Renal cortical epithelial cell (primary cell): ENCODE measurements at regions not wholly inside any gene's neighbourhood (a gene's known extent, or its start where the extent isn't known, plus 50 kb on each side); places are given as distances from the start of the nearest gene placed in this dataset.
"Not testable (repeated sequence)": the region's sequence is repeated elsewhere in the genome, so short reads cannot be mapped to it uniquely, and the experiment has no call there.

Experiments
- DNase-seq: peaks from one replicate; pipeline ENCODE4 v3.0.0-alpha.2; 2011; ENCODE audit warnings: low read depth

DNA sequence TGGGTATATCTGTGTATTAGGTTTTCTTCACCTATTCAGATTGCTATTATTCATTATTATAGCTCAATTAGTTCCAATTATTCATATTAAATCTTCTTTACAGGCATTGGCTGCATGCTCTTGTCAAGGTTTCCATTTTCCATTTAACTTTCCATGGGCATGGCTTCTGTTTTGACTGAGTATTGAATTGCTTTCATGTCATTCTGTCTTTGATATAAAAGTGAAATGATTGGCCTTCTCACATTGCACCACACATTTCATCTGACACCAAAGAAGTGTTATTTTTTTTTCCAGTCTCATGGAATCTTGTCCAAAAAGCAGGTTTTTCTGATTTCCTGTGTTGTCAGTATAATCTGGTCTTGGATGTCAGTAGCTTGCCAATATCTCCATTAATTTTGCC, 1244.3 kb downstream of the RAPGEF2 start:
- no peak for DNase-seq

DNA sequence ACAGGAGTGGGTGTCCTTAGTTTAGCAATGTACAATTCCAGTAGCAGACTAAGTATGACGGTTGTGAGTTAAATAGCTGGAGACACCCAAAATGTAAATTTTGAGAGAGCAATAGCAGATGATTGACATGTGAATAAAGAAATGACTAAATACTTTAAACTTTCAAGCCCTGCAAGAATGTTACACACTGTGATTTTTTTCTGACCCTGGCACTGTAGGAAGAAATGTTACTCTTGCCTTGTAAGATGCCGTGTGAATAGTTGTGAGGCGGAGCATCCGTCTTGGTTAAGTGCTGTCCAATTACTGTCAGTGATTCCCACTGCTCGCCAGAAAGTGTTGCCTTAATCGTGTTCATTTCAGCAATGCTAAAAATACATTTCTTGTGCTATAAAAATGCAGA, 1248.1 kb downstream of the RAPGEF2 start:
- no peak for DNase-seq

DNA sequence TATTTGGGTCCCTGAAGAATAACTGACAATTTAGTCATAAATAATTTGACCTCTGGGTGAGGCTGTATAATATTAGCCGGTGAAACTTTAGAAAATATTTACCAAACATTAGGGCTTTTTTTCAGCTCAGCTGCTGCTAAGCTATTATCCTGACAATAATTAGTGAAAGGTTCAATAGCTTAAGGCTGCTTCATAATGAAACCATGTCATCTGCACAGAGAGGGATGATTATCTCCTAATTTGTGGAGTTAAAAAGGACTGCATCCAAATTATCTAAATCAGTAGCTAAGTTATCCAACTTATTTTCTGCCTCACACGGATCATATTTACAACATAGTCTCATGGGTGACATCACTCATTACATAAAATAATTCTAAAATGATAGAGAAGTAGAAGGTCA, 1249.8 kb downstream of the RAPGEF2 start:
- no peak for DNase-seq

DNA sequence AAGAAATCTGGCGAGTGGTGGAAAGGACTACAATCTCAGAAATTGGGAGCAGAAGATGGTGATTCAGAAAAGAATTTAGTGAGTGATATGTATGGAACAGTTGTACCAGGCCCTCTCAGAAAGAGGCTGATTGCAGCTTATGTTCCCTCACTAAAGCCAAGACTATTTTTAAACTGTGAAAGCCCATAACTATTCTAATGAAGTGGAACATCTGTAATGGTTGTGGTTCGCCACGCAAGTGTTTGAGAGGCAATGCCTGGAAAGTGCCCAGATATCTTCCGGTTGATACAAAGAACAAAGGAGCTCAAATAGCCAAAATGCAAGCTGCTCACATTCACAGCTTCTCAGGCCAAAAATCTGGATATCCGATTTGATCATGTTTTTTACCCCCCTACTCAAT, 1250.7 kb downstream of the RAPGEF2 start:
- DNase-seq = no peak

DNA sequence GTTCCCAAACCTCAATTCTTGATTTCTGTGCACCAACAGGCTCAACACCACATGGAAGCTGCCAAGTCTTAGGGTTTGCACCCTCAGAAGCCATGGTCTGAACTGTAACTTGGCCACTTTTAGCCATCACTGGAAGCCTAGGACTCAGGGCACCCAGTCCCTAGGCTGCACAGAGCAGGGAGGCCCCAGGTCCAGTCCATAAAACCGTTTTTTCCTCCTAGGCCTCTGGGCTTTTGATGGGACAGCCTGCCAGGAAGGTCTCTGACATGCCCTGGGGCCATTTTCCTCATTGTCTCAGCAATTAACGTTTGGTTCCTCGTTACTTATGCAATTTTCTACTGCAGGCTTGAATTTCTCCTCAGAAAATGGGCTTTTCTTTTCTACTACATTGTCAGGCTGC, 1259.6 kb downstream of the RAPGEF2 start:
- DNase-seq = no peak

DNA sequence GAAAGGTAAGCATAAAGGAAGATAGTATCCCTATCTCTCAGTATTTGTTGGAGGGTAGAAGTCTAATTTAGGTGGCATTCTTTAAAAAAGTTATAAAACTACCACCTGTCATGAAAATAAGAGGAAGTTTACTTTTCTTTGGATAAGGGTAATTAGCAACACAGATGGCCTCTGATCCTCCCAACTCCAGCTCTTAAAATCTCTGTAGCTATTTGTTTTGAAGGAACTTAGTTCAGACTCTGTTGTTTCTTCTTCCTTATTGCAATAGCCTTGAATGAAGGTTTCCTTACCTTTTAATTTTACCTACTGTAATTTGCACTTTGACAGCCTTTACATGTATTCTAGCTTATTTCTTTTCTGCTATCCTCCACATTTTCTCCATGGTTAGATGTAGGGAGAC, 1261.3 kb downstream of the RAPGEF2 start:
- DNase-seq = no peak

DNA sequence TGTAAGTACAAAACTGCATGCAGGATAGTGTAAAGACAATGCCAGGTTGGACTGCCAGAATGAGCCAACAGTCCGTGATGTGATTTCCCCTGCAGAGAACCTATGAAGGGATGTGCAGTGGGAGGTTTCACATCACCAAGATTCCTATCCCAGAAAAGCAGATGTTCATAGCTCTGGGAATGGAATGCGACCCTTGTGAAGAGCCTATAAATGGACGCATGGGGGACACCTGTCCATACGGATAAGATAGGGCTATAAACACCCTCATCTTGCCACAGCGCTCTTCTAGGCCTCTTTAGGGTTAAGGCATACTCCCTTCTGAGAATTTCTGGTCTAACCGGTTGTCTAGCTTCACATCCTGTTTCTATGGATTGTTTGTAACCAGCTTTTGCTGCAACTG, 1261.8 kb downstream of the RAPGEF2 start:
- DNase-seq = not testable (repeated sequence)

DNA sequence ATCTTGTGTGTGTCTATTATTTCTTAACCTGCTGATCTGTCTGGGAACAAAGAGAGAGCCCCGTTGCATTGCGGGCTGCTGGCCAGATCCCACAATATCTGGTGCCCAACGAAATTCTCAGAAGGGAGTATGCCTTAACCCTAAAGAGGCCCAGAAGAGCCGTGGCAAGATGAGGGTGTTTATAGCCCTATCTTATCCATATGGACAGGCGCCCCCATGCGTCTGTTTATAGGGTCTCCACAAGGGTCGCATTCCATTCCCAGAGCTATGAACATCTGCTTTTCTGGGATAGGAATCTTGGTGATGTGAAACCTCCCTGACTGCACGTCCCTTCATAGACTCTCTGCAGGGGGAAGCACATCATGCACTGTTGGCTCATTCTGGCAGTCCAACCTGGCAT, 1262.5 kb downstream of the RAPGEF2 start:
- DNase-seq = not testable (repeated sequence)

DNA sequence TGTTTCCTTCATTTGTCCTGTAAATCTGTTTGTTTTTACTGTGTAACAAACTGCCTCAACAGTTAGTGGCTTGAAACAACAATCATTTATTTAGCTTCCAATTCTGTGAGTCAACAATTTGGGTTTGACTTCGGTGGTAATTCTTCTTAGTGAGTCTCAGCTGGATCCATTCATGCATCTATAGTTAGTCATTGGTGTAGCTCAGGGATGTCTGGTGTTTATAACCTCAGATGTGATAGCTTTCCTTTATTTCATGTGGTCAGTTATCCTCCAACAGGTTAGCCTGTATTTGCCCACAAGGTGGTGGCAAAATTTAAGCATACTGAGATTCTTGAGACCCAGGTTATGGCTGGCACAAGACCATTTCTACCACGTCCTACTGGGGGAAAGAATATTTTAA, 1267.2 kb downstream of the RAPGEF2 start:
- peak; percentile 87 for DNase-seq

DNA sequence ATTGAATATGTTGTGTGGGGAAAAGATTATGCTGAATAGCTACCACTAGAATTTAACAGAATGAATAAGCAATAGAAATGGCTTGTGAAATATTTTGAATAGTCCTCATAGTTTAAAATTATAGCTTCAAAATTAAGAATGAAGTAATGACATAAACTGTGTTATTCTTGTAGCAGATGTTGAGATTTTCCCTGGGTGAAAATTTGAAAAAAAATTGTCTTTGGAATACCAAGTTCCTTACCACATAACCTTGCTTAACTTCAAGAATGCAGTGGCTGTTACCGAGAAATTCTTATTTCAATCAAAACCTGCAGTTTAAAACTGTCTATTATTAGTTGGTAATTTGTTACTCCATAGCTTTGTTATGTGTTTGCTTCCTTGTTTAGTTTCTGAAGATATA, 1268.6 kb downstream of the RAPGEF2 start:
- DNase-seq = no peak

DNA sequence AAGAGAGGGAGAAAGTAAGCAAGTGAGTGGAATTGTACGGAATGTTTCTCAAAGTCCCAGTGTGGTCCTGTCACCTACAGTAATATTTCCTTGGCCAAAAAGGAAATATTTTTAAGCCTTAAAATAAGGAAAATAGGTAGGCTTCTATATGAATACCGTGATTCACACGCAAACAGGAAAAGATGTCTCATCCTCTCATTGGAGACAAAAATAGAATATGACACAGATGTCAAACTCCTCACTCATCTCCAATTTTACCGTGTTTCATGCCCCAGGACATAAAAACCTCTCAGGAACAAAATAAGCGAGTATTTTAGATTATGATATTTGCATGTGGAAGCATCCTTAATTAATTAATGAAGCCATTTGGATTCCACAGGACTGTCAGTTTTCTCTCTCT, 1269.5 kb downstream of the RAPGEF2 start:
- DNase-seq = no peak

DNA sequence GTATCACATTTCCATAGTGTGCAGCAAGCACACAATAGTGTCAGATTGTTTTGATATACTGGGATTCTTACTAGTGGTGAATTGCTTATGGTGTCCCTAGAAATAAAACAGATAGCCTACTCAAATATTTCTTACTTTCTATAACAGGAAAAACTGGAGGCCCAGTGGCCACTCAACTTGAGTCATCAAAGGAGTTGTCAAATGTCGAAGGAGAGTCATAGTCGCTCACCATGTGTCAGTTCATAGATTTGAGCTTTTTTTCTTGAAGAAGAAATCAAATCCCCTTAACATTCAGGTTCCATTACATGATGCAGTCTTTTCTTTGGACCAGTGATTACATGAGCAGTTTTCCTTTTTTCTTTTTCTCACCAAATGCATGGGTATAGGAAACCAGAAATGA, 1271.0 kb downstream of the RAPGEF2 start:
- DNase-seq = no peak

DNA sequence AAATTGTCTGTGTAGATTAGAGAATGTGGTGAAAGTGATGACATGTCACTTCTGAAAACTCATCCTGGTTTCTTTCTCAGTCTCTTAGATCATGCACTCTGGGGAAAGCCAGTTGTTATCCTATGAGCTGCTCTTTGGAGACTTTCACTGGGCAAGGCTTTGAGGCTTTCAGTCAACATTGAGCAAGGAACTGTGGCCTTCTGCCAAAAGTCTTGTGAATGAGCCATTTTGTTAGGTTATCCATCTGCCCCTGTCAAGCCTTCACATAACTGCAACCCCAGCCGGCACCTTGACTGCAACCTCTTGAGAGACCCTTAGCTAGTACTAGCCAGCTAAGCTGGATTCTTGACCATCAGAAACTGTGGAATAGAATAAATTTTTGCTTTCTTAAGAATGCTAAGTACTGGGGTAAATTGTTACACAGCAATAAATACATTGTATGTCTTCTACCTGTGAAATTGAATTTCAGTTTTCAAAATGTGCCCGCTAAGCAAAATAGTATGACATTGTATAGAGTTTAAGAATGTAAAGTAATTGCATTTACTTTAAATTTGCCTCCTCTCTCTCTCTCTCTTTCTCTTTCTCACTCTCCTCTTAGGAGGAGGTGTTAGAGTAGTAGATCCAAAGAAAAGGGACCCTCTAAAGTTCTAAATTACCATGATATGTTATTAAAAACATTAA, 1273.0 kb downstream of the RAPGEF2 start:
- peak; percentile 7 for DNase-seq

DNA sequence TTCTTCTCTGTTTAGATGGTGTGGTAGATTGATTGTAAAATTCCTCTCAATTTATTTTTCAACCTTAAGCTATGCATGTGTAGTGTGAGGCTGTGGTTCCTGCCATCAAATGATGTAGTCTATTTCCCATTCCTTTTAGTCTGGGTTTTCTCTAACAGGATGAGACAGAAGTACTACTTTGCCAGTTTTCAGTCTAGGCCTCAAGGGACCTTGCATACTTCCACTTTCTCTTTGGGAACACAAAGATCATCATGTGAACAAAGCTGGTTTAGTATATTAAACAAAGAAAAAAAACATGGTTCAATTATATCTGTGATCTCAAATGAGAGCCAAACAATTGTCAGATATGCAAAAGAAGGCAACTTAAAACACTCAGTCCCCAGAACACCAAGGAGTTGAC, 1284.0 kb downstream of the RAPGEF2 start:
- DNase-seq = no peak

DNA sequence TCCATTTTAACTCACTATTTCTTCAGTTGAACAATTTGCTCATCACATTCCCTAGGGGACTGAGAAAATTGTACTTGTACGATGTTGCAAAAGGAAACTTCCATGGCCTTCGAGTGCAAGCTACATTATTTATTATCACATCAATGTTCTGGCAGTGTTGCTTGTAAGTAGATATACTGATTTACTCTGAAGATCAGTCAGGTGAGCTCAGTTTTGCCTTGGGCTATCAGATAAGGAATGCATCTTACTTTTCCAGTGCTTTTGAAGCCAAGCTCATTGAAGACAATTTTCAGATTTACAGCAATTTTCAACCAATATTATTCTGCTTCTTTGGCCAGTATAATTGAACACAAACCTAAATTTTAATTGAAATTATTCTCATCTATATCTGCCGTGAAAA, 1296.9 kb downstream of the RAPGEF2 start:
- no peak for DNase-seq

DNA sequence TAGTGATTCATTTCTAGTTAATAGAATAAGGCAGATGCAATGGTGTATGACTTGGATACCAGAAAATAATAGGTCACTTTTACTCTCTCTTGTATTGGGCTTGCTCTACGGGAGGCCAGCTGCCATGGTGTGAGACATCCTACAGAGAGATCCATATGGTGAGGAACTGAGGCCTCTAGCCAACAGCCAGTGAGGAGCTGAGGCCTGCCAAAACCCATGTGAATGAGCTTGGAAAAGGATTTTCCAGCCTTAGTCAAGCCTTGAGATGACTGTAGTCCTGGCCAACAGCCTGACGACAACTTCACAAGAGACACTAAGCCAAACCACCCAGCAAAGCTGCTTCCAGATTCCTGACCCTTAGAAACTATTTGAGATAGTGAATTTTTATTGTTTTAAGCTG, 1300.2 kb downstream of the RAPGEF2 start:
- DNase-seq = no peak

DNA sequence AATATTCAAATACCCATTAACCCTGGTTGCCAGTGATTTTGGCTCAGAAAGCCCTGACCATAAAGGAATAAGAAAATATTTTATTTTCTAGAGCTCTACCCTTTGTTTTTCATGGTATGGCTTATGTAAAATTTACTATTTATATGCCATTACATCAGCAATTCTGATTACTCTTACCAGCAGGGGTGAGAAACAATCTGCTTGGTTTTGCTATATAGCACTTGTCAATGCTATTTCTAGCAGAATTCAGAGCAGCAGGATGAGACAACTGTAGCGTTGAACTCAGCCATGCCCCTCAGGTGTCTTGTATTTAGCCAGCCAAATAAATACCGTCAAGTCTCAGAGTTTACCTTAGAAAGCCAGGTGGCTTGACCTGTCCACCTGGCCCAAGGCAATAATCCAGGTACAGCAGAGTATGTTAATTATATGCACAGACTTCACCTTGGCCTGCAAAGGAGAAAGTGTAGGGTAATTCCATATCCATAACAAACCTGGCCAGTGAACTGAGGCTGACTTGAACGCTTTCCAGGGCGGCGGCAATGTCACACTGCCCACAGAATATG, 1303.5 kb downstream of the RAPGEF2 start:
- no peak for DNase-seq

DNA sequence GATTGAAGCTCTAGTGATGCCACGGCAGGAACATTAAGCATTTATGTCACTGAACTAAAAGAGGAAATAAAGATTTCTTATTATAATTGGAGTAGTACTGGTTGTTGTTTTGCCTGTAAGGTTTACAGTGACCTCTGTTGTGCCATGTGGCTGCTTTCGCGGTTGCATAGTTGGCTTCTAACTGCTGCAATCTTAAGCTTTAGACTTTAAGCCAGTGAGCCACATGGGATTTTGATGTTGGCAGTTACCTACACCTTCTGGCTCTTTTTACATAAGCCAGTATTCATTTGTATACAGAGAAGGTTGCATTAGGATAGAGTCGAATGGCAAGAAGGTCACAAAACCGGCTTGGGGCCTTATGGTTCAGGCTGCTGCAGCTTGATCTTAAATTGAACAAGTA, 1311.6 kb downstream of the RAPGEF2 start:
- DNase-seq = peak; percentile 13

DNA sequence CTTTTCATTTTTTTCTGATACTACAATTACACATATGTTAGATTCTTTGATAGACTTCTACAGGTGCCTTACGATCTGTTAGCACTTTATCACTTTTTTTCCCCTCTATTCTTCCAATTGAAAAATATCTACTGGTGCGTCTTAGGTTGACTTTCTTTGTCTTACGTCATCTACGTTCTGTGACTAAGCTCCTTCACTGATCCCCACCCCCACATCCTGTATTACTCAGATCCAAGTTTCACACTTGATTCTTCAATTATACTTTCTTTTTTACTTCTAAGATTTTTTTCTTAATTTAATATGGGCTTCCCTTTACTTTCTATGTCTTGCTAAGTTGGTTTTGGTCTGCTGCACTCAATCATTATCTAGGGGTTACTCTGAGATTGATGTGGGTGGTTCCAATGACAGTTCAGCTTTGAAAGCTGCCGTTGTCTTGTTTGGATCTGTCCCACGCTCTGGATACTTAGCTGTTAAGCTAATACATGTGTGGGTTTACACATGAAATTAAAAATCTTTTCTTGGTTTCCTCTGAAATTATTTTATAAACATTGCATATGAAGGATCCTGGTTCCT, 1321.1 kb downstream of the RAPGEF2 start:
- peak; percentile 32 for DNase-seq

DNA sequence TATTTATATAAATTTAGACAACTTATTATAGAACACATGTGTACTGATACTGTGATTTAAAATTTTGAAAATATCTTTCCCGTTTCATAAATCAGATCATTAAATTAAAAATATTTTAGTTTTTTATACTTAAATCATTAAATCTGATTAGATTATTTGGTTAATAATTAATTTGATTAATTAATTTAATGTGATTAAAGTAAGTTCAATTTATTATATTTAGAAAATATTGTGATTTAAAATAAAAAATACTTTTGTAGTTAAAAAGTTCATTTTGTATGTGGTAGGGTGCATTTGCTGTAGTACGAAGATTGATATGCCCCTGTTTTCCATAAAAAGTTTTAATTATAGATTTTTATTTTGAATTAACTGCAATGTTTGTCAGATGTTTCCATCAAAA, 1323.4 kb downstream of the RAPGEF2 start:
- DNase-seq = no peak

DNA sequence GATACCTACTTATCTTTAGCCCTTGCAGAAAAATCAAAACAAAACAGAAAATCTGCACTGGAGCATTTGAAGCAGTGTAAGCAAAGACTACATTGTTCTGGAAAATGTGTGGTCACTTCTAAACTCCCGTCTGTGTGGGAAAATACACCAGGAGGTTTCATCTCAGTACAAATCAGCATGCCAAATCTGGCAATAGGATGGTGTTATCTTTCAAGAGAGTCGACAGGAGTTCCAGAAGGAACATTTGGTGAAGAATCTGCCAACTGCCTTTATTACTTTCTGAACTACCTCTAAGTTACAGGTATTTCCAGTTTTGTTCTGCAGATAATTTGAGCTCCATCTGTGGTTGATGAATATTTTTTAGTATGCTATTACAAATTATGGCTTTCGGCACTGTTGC, 1348.0 kb downstream of the RAPGEF2 start:
- no peak for DNase-seq

DNA sequence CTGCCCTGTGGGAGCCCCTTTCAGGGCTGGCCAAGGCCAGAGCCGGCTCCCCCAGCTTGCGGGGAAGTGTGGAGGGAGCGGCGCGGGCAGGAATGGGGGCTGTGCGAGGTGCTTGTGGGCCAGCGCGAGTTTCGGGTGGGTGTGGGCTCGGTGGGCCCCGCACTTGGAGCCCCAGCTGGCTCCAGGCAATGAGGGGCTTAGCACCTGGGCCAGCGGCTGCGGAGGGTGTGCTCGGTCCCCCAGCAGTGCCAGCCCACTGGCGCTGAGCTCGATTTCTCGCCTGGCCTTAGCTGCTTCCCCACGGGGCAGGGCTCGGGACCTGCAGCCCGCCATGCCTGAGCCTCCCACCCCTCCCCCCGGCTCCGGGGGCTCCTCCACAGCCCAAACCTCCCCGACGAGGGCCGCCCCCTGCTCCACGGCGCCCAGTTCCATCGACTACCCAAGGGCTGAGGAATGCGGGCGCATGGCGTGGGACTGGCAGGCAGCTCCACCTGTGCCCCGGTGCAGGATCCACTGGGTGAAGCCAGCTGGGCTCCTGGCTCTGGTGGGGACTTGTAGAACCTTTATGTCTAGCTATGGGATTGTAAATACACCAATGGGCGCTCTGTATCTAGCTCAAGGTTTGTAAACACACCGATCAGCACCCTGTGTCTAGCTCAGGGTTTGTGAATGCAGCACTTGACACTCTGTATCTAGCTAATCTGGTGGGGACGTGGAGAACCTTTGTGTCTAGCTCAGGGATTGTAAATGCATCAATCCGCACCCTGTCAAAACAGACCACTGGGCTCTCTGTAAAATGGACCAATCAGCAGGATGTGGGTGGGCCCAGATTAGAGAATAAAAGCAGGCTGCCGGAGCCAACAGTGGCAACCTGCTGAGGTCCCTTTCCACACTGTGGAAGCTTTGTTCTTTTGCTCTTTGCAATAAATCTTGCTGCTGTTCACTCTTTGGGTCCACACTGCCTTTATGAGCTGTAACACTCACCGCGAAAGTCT, 1379.1 kb downstream of the RAPGEF2 start:
- not testable (repeated sequence) for DNase-seq
